SKM-1 (cell line): ENCODE measurements at regions not wholly inside any gene's neighbourhood (a gene's known extent, or its start where the extent isn't known, plus 50 kb on each side); places are given as distances from the start of the nearest gene placed in this dataset.

Experiments used
- DNase-seq: peaks from one replicate; lab custom pipeline; 2025; ENCODE audit not compliant: unreplicated experiment; lab: John Stamatoyannopoulos, UW

- DNase-seq, result no peak
These were observed 84.5 kb upstream of the PRNP start for GRCh38 chr20:4601630-4602296.

GRCh38 chr20:4600308-4601014 is 85.8 kb upstream of the PRNP start:
- DNase-seq, result no peak

- DNase-seq, result no peak
These were observed 89.0 kb upstream of the PRNP start for GRCh38 chr20:4597215-4597614.

GRCh38 chr20:4593149-4593525 is 93.1 kb upstream of the PRNP start:
- peak; percentile 12 for DNase-seq

- DNase-seq, result no peak
These were observed 93.7 kb upstream of the PRNP start for GRCh38 chr20:4592316-4593148.

GRCh38 chr20:4591975-4592315 is 94.3 kb upstream of the PRNP start:
- DNase-seq, result no peak

GRCh38 chr20:4585758-4586157 is 100.5 kb upstream of the PRNP start:
- DNase-seq, result no peak

GRCh38 chr20:4585104-4585753 is 101.0 kb upstream of the PRNP start:
- no peak for DNase-seq

GRCh38 chr20:4584510-4584909 is 101.7 kb upstream of the PRNP start:
- no peak for DNase-seq

- DNase-seq, result no peak
These were observed 104.4 kb upstream of the PRNP start for GRCh38 chr20:4581838-4582237.

GRCh38 chr20:4578375-4578774 is 107.9 kb upstream of the PRNP start:
- no peak for DNase-seq

- DNase-seq, result no peak
These were observed 111.9 kb upstream of the PRNP start for GRCh38 chr20:4574356-4574690.

- DNase-seq, result no peak
These were observed 112.5 kb upstream of the PRNP start for GRCh38 chr20:4573564-4574355.

- DNase-seq, result no peak
These were observed 114.3 kb upstream of the PRNP start for GRCh38 chr20:4571759-4572531.

- no peak for DNase-seq
These were observed 116.4 kb upstream of the PRNP start for GRCh38 chr20:4569865-4570264.

- DNase-seq, result no peak
These were observed 117.2 kb upstream of the PRNP start for GRCh38 chr20:4569092-4569491.

GRCh38 chr20:4568361-4568959 is 117.8 kb upstream of the PRNP start:
- DNase-seq, result no peak

GRCh38 chr20:4567170-4567569 is 119.1 kb upstream of the PRNP start:
- DNase-seq, result no peak

- DNase-seq, result no peak
These were observed 122.7 kb upstream of the PRNP start for GRCh38 chr20:4563534-4563933.

GRCh38 chr20:4563031-4563430 is 123.2 kb upstream of the PRNP start:
- DNase-seq, result no peak
